Choroid plexus epithelial cell (primary cell): ENCODE measurements at regions not wholly inside any gene's neighbourhood (a gene's known extent, or its start where the extent isn't known, plus 50 kb on each side); places are given as distances from the start of the nearest gene placed in this dataset.

ENCODE experiments used
- DNase-seq: peaks from one replicate; pipeline ENCODE4 v3.0.0-alpha.2; 2010; ENCODE audit warnings: low read depth
- H3K4me3 ChIP-seq: 2 replicates; pipeline ENCODE4 v1.5.1; 2011; ENCODE audit warnings: low read depth, mild to moderate bottlenecking, control low read depth, low read length, moderate library complexity
- CTCF ChIP-seq: conservative IDR thresholded peaks from 2 replicates; pipeline ENCODE4 v1.5.1; 2011; ENCODE audit warnings: low read depth, mild to moderate bottlenecking, control low read depth, inconsistent platforms, low read length, moderate library complexity

- no peak overlapping the region for H3K4me3 ChIP-seq
- no peak for TF ChIP-seq CTCF
- DNase-seq: no peak
These were observed 138.9 kb upstream of the BMPER start for GRCh38 chr7:33766405-33766804.

GRCh38 chr7:33769930-33770329 is 135.4 kb upstream of the BMPER start:
- DNase-seq: no peak
- TF ChIP-seq CTCF: no peak

GRCh38 chr7:33770576-33770975 is 134.8 kb upstream of the BMPER start:
- no peak overlapping the region for H3K4me3 ChIP-seq
- TF ChIP-seq CTCF: no peak
- no peak for DNase-seq

More at GRCh38 chr7:33769930-33770329, 135.4 kb upstream of the BMPER start:
- H3K4me3 ChIP-seq: no peak overlapping the region

- no peak overlapping the region for H3K4me3 ChIP-seq
- TF ChIP-seq CTCF: no peak
- DNase-seq: no peak
These were observed 133.9 kb upstream of the BMPER start for GRCh38 chr7:33771422-33771821.

- no peak overlapping the region for H3K4me3 ChIP-seq
- no peak for DNase-seq
These were observed 132.3 kb upstream of the BMPER start for GRCh38 chr7:33773053-33773452.

GRCh38 chr7:33774762-33775523 is 130.4 kb upstream of the BMPER start:
- no peak overlapping the region for H3K4me3 ChIP-seq
- no peak for TF ChIP-seq CTCF
- DNase-seq: peak; percentile 98

More at GRCh38 chr7:33773053-33773452, 132.3 kb upstream of the BMPER start:
- no peak for TF ChIP-seq CTCF

GRCh38 chr7:33775790-33776189 is 129.5 kb upstream of the BMPER start:
- no peak for DNase-seq
- no peak for TF ChIP-seq CTCF
- H3K4me3 ChIP-seq: no peak overlapping the region
